ENCODE measurements at regions not wholly inside any gene's neighbourhood (a gene's known extent, or its start where the extent isn't known, plus 50 kb on each side); places are given as distances from the start of the nearest gene placed in this dataset.

DNA sequence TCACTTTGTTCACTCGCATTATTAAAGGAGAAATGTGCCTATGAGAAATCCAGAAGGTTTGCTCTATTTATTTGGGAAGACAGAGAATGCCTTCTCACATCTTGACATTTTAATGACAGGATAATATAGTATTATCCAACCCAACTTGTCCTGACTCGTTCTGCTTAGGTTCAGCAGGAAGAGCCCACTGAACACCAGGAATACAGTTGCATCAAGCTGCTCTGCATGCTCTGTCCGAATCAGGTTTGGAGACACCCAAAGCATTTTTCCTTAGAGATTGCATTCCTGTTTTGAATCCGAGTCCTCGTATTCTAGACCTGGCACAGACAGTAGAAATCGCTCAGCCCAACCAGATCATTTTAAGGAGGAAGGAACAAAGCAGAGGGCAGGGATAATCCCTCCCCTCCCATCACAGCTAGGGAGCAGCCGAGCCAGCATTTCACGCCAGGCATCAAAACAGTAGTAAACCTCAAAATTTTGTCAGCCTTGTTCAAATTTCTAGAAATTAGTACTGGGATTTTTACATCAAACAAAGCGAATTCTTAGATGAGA is 837.4 kb upstream of the ID2 start:
- no peak overlapping the region for H3K4me3 ChIP-seq (ENCODE audit: control insufficient read depth, low read depth, low read length)
- DNase-seq (ENCODE audit: low read depth): peak; percentile 11
- TF ChIP-seq, protein P1, sequence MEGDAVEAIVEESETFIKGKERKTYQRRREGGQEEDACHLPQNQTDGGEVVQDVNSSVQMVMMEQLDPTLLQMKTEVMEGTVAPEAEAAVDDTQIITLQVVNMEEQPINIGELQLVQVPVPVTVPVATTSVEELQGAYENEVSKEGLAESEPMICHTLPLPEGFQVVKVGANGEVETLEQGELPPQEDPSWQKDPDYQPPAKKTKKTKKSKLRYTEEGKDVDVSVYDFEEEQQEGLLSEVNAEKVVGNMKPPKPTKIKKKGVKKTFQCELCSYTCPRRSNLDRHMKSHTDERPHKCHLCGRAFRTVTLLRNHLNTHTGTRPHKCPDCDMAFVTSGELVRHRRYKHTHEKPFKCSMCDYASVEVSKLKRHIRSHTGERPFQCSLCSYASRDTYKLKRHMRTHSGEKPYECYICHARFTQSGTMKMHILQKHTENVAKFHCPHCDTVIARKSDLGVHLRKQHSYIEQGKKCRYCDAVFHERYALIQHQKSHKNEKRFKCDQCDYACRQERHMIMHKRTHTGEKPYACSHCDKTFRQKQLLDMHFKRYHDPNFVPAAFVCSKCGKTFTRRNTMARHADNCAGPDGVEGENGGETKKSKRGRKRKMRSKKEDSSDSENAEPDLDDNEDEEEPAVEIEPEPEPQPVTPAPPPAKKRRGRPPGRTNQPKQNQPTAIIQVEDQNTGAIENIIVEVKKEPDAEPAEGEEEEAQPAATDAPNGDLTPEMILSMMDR (conservative IDR thresholded peaks at IDR 0.05; ENCODE audit: control insufficient read depth, insufficient read depth, low read depth, low read length): no peak

DNA sequence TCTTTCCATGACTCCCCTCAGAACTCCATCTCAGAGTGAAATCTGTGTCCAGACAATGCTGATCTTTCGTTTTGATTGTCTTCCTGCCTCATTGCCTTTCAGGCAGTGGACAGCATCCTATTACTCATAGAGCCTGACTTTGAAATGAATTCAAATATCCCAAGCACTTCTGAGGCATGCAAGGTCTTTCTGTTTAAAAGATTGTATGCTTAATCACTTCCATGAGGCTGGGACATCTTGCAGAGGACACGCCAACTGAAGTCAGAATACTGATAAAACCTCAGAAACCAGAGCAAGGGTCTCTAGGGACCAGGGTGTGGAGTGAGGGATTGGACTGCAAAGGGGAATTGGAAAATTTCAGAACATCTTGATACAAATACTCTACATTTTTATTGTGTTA is 836.5 kb upstream of the ID2 start:
- peak; percentile 90 for DNase-seq (ENCODE audit: low read depth)
- TF ChIP-seq, protein P1 (conservative IDR thresholded peaks at IDR 0.05; ENCODE audit: control insufficient read depth, insufficient read depth, low read depth, low read length): no peak
- H3K4me3 ChIP-seq (ENCODE audit: control insufficient read depth, low read depth, low read length): no peak overlapping the region

DNA sequence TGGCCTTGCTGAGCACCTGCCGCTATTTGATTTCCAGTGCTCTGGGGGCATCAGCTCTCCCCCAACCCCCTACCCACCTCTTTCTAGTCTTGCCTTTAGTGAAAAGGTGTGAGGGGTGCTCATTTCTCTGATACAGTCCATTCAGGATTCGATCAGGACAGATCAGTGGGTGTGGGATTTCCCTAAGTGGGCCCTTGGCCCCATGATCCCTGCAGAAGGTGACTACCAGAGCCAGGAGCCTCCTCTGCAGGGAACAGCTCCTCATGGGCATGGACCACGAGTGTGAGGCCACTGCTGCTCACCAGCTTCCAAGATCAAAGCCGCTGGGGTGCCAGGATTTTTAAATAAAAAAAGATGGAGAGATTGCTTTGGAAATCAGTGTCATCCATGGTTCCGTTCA is 835.2 kb upstream of the ID2 start:
- no peak overlapping the region for H3K4me3 ChIP-seq (ENCODE audit: control insufficient read depth, low read depth, low read length)
- TF ChIP-seq, protein P1 (conservative IDR thresholded peaks at IDR 0.05; ENCODE audit: control insufficient read depth, insufficient read depth, low read depth, low read length): no peak
- no peak for DNase-seq (ENCODE audit: low read depth)

DNA sequence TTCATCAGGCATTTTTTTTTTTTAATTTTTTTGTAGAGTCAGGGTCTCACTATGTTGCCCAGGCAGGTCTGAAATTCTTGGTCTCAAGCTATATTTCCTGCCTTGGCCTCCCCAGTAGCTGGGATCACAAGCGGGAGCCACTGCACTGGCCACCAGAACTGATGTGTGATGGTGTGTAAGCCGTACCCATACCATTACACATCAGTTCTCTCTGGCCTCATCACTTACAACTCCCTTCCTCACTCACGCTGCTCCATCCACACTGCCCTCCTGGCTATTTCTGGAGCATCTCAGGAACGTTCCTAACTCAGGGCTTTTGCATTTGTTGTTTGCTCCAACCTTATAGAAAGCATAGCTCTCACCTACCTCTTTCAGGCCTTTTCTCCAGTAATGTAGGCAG is 834.5 kb upstream of the ID2 start:
- no peak for DNase-seq (ENCODE audit: low read depth)
- TF ChIP-seq, protein P1 (conservative IDR thresholded peaks at IDR 0.05; ENCODE audit: control insufficient read depth, insufficient read depth, low read depth, low read length): no peak
- no peak overlapping the region for H3K4me3 ChIP-seq (ENCODE audit: control insufficient read depth, low read depth, low read length)

DNA sequence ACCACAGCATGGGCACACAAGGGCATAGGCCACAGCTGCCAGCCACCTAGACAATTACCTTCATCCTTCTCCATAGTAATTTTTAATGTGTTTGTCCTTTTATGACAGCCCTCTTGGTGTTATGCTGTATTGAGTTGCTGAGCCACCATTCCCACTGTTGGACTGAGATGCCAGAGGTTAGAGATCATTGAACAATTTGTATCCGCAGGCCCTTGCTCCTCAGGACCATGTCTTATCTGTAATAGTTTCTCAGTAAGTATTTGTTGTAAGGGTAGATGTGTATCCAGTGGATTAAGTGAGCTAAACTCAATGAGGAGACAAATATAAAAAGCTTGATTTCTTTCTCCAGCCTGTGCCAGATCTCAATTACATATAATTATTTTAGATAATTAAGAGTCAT is 832.8 kb upstream of the ID2 start:
- TF ChIP-seq, protein P1 (conservative IDR thresholded peaks at IDR 0.05; ENCODE audit: control insufficient read depth, insufficient read depth, low read depth, low read length): no peak
- H3K4me3 ChIP-seq (ENCODE audit: control insufficient read depth, low read depth, low read length): no peak overlapping the region
- DNase-seq (ENCODE audit: low read depth): no peak

DNA sequence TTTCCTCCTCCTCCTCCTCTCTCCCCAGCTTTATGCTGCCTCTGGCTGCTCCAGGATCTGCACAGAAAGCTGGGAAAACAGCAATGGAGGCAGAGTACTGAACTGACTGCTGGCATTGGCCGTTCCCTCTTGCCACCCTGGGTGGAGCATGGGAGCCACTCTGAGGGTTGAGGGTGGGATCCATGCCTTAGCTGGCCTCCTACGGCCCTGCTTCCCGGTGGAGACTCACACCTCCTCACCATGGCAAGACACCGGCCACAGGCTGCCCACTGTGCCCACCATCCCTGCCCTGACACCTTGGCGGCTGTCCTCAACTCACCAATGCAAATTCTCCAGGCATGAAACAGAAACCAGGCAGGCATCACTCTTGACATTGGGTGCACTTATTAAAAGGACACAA is 832.3 kb upstream of the ID2 start:
- no peak overlapping the region for H3K4me3 ChIP-seq (ENCODE audit: control insufficient read depth, low read depth, low read length)
- no peak for DNase-seq (ENCODE audit: low read depth)
- TF ChIP-seq, protein P1 (conservative IDR thresholded peaks at IDR 0.05; ENCODE audit: control insufficient read depth, insufficient read depth, low read depth, low read length): no peak

DNA sequence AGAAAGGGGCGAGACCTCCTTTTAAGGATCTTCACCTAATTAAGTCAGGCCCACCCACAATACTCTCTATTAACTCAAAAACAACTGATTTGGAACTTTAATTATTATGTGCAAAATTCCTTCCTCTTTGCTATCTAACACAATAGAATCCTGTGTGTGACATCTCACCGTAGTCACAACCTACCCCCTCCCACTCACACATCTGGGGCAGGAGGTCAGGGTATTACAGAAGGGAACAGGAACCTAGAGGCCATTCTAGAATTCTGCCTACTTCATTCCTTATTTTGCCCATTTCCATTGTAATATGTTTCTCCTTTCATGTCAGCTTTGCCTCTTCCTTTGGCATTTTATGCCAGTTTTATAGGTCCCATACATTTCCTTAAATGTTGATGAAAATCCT is 829.3 kb upstream of the ID2 start:
- TF ChIP-seq, protein P1 (conservative IDR thresholded peaks at IDR 0.05; ENCODE audit: control insufficient read depth, insufficient read depth, low read depth, low read length): no peak

More for the DNA sequence above, 829.3 kb upstream of the ID2 start:
- no peak for DNase-seq (ENCODE audit: low read depth)
- no peak overlapping the region for H3K4me3 ChIP-seq (ENCODE audit: control insufficient read depth, low read depth, low read length)

All from fibroblast of mammary gland (primary cell).